ENCODE measurements at regions not wholly inside any gene's neighbourhood (a gene's known extent, or its start where the extent isn't known, plus 50 kb on each side); places are given as distances from the start of the nearest gene placed in this dataset.

DNA sequence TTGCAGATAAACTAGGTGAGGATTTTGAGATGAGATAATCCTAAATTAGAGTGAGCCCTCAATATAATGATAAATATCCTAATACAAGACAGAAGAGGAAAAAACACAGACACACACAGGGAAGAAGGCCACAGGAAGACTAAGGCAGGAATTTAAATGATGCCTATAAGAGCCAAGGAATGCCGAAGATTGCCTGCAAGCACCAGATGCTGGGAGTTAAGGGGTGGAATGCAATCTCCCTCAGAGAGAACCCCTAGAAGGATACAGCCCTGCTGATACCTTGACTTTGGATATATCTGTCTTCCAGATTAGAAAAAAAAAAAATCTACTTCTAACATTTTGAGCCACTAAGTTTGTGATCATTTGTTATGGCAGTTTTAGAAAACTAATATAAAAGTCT, 299.7 kb upstream of the PRMT6 start:
- DNase-seq (ENCODE audit: low spot score), result no peak

DNA sequence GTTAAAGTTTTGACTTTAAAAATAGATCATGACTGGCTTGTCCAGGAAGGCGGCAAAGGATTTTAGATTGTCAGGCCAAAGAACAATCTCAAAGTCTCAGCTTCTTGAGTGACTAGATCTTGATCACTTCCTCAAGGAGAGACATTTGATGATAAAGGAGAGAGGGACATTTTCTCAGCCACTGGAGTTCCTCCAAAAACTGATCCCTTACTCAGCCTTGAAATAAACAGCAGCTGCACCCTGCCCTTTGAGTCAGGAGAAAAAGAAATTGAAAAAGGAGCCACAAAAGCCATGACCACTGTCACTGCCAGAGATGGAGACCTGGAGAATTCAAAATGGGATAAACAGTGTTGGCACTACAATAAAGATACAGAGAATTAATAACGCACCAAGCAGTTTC, 288.4 kb upstream of the PRMT6 start:
- DNase-seq (ENCODE audit: low spot score), result no peak

- DNase-seq (ENCODE audit: low spot score), result no peak
Observed at GRCh38 chr1:106768501-106768900, 288.0 kb upstream of the PRMT6 start.

- no peak for DNase-seq (ENCODE audit: low spot score)
Observed at GRCh38 chr1:106773206-106773605, 283.3 kb upstream of the PRMT6 start.

GRCh38 chr1:106780066-106780465, 276.4 kb upstream of the PRMT6 start:
- no peak for DNase-seq (ENCODE audit: low spot score)

- DNase-seq (ENCODE audit: low spot score), result no peak
Observed at GRCh38 chr1:106780806-106781569, 275.5 kb upstream of the PRMT6 start.

- no peak for DNase-seq (ENCODE audit: low spot score)
Observed at GRCh38 chr1:106785176-106785575, 271.3 kb upstream of the PRMT6 start.

DNA sequence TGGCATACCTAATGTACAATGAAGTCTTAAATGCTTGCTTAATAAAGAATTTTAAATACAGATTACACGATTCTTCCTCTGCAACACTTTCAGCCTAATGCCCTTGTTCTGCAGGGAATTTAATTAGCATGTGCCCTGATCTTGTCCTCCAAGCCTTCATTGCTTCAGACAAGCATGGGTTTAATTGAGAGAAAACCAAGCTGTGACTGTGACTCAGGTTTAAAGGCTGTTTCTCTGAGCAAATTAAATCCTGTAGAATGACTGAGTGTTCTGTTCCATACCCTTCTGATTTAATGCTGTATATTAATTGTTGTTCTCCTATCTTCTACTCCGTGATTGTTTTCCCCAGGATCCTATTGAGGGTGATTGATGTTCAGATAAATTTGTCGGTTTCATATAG, 269.0 kb upstream of the PRMT6 start:
- DNase-seq (ENCODE audit: low spot score), result no peak

DNA sequence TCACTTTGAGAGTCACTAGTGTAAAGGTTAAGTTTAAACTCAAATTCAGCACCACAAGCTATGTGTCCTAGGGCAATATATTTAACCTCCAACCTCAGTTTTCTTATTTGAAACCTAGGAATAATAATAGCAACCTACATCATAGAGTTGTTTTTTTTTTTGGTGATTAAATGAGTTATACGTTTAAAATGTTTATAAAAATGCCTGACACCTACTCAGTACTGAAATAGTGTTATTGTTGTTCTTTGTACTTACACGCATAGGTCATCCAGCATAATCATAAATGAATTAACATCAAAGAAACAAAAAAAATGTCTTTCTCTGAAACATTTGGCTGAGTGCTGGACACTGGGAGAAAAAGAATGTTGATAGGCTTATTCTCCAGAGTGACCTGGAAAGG, 266.8 kb upstream of the PRMT6 start:
- DNase-seq (ENCODE audit: low spot score), result no peak

GRCh38 chr1:106791041-106791440, 265.4 kb upstream of the PRMT6 start:
- DNase-seq (ENCODE audit: low spot score), result no peak

DNA sequence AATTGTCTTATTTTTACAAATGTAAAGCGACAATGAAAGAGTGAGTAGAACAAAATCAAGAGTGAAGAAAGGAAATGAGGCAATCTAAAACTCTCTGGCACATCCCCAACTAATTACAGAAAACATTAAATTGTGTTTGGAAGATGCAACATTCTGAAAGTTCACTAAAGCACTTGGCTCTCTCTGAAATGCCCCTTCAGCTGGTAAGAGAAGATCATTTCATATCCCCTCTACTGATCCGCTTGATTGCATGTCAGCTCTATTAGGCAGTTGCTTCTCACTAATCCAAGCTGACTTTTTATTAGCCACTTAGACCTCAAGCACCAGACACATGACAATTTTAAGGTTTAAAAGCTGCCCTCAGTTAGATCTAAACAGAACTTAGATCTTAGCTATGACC, 262.8 kb upstream of the PRMT6 start:
- no peak for DNase-seq (ENCODE audit: low spot score)

DNA sequence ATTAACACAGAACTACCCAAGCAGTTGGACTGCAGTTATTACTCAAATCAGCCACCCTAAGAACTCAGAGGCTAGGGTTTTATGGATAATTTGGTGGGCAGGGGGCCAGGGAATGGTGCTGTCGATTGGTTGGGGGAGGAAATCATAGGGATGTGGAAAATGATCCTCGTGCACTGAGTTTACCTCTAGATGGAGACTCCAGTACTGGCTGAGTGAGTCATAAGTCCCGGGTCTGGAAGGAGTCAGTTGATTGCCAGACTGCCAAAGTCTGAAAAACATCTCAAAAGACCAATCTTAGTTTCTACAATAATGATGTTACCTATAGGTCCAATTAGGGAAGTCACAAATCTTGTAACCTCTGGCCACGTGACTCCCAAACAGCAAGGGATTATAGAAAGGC, 257.5 kb upstream of the PRMT6 start:
- DNase-seq (ENCODE audit: low spot score), result no peak

DNA sequence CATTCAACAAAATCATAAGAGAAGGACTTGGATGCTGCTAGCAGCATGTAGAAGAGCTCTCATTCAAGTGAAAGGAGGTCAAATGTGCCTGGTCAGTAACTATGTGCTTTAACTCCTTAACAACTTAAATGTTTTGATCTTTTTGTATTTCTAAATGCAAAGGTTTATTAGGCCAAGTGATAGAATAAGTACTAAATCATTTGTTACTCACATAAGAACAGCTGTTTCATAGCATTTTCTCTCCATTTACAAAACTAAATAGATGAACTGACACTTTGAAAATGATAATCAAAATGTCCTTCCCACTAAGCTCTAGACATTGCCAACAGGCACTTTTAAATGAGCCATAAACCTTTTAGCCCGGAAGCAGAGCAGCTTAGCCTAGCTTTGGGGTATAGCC, 254.3 kb upstream of the PRMT6 start:
- DNase-seq (ENCODE audit: low spot score), result no peak

DNA sequence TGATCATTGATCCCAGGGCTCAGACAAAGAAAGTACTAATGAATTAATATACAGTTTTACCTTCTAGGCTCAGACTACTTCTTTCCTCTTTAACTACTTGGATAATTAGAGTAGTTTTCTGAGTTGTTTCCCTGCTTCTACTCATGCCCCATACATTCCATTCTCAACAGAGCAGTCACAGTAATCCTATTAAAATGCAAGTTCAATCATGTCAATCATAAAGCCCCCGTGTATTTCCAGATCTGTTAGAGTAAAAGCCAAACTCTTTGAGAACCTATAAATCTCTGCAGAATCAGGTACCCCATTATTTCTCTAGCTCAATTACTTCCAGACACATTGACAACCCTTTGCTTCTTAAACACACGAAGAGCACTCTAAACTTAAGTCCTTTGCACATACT, 242.1 kb upstream of the PRMT6 start:
- DNase-seq (ENCODE audit: low spot score), result no peak

DNA sequence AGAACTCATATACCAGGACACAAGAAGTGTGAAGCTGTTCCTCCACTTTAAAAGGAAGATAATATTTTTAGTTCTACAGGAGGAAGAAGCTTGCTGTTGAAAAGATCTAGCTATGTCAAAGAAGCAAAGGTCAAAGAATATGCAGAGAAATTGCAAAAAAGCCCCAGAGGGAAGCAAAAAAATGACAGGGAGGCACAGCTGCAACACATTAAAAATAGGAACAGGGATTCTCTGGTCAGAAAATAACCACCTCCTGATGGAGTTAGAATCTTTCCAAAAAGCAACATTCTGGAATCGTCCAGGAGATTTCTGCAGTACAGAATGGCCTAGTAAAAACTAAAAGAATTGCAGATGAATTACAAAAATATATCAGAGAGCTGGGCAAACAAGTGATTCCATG, 238.9 kb upstream of the PRMT6 start:
- DNase-seq (ENCODE audit: low spot score), result no peak

GRCh38 chr1:106831511-106831910, 225.0 kb upstream of the PRMT6 start:
- no peak for DNase-seq (ENCODE audit: low spot score)

DNA sequence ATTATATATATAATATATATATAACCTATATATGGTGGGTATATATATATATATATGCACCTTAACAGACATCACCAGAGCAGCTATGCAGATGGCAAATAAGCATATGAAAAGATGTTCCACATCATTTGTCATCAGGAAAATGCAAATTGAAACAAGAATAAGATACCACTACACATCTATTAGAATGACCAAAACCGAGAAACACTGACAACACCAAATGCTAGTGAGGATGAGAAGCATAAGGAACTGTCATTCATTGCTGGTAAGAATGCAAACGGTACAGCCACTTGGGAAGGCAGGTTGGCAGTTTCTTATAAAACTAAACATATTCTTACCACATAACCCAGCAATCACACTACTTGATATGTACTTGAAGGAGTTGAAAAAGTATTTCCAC, 219.8 kb upstream of the PRMT6 start:
- no peak for DNase-seq (ENCODE audit: low spot score)

DNA sequence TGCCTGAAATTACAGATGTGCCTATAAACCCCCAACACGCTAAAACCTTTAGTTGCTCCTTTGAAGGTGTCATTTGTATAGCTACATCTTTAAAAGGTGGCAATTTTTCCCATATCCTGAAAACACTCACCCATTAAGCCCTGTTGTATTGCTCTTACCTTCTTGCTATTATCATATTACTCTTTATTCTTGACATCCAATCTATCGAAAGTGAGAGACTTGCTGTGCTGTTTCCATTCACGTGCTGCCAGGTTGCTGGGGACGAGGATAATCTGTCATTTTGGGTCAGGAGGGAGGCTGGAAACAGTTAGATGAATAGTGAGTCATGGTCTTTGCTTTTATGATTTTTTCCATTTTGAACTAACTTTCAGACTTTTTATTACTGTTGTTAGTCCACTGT, 213.0 kb upstream of the PRMT6 start:
- DNase-seq (ENCODE audit: low spot score), result no peak

- no peak for DNase-seq (ENCODE audit: low spot score)
Observed at GRCh38 chr1:106846656-106847055, 209.8 kb upstream of the PRMT6 start.

DNA sequence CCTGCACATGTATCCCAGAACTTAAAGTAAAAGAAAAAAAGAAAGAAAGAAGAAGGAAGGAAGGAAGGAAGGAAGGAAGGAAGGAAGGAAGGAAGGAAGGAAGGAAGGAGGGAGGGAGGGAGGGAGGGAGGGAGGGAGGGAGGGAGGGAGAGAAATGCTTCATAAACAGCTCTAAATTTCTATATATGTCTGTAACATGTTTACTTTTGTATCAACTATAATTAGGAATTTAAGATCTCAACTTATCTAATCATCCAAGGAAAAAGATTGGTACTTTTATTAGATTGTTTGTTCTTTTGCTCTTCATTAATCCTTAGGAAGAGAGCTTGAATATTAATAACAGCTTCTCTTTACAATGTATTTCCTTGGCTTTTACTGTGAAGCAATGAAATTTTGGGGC, 195.4 kb upstream of the PRMT6 start:
- DNase-seq (ENCODE audit: low spot score), result no peak

DNA sequence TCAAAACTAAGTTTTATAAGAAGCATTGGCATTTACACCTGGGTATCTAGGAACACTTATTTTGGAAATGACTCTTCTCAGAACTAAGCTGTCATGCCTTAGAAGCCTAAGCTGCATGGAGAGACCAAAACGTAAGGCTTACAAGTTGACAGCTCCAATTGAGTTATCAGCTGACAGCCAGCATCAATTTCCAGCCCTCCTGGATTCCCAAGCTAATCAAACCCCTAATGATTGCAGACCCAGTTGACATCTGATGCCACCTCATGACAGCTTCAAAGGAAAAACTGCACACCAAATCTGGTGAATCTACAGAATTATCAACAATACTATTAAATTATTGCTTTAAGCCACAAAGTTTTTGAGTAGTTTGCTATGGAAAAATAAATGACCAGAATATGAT, 187.6 kb upstream of the PRMT6 start:
- no peak for DNase-seq (ENCODE audit: low spot score)

DNA sequence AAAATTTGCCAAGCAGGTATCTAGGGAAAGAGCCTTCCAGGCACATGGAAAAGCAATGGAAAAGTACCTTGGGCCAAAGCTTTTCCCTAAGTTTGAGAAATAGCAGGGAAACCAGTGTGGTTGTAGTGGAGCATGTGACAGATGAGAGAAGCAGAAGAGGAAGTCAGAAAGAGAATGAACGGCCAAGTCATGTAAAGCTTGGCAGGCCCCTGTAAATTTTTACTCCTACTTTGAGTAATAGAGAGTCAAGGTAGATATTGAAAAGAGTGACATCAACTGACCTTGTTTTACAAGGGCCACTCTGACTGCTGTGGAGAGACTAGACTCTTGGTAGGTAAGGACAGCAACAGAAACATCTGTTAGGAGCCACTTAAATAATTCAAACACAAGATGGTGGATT, 180.9 kb upstream of the PRMT6 start:
- DNase-seq (ENCODE audit: low spot score), result no peak

DNA sequence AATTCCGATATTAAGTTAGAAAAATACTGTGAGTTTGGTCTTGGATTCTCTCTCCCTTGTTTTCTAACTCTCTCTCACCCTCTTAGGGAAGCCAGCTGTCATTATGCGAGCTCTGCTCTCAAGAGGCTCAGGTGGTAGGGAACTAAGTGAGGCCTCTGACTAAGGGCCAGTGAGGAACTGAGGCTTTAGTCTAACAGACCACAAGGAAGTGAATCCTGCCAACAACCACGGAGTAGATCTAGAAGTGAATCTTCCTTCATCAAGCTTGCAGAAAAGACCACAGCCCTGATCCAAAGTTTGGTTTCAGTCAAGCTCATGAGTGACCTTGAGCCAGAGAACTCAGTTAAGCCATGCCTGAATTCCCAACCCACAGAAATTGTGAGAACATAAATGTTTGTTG, 180.1 kb upstream of the PRMT6 start:
- no peak for DNase-seq (ENCODE audit: low spot score)

GRCh38 chr1:106879538-106879937, 176.9 kb upstream of the PRMT6 start:
- no peak for DNase-seq (ENCODE audit: low spot score)

GRCh38 chr1:106880226-106880625, 176.2 kb upstream of the PRMT6 start:
- no peak for DNase-seq (ENCODE audit: low spot score)

All from GM03348 (cell line).